Smooth muscle cell of the brain vasculature (primary cell): ENCODE measurements at regions not wholly inside any gene's neighbourhood (a gene's known extent, or its start where the extent isn't known, plus 50 kb on each side); places are given as distances from the start of the nearest gene placed in this dataset.
A peak's percentile ranks its signal among the peaks of the same experiment; 100 is the strongest.
"Not testable (repeated sequence)": the region's sequence is repeated elsewhere in the genome, so short reads cannot be mapped to it uniquely, and the experiment has no call there.

Experiments used
- DNase-seq: peaks from one replicate; pipeline ENCODE4 v3.0.0-alpha.2; 2012; ENCODE audit warnings: low read depth, low spot score

- no peak for DNase-seq
These were observed 216.3 kb upstream of the PRNP start for GRCh38 chr20:4469910-4470309.

GRCh38 chr20:4468114-4468513, 218.1 kb upstream of the PRNP start:
- DNase-seq = no peak

- no peak for DNase-seq
These were observed 216.9 kb upstream of the ADRA1D start for GRCh38 chr20:4465855-4466545.

- DNase-seq = no peak
These were observed 216.1 kb upstream of the ADRA1D start for GRCh38 chr20:4465212-4465611.

- DNase-seq = not testable (repeated sequence)
These were observed 213.7 kb upstream of the ADRA1D start for GRCh38 chr20:4462801-4463200.

GRCh38 chr20:4459081-4459480, 210.0 kb upstream of the ADRA1D start:
- no peak for DNase-seq

GRCh38 chr20:4457566-4458543, 208.8 kb upstream of the ADRA1D start:
- DNase-seq = no peak

GRCh38 chr20:4455996-4456395, 206.9 kb upstream of the ADRA1D start:
- DNase-seq = no peak

GRCh38 chr20:4455301-4455701, 206.2 kb upstream of the ADRA1D start:
- DNase-seq = no peak

GRCh38 chr20:4454111-4454510, 205.0 kb upstream of the ADRA1D start:
- DNase-seq = no peak

- DNase-seq = no peak
These were observed 204.3 kb upstream of the ADRA1D start for GRCh38 chr20:4453359-4453758.

- DNase-seq = no peak
These were observed 202.5 kb upstream of the ADRA1D start for GRCh38 chr20:4451487-4452081.

- peak; percentile 15 for DNase-seq
These were observed 201.0 kb upstream of the ADRA1D start for GRCh38 chr20:4449957-4450715.

GRCh38 chr20:4445784-4446183, 196.7 kb upstream of the ADRA1D start:
- no peak for DNase-seq

- DNase-seq = no peak
These were observed 196.2 kb upstream of the ADRA1D start for GRCh38 chr20:4445331-4445730.

- no peak for DNase-seq
These were observed 195.3 kb upstream of the ADRA1D start for GRCh38 chr20:4444404-4444803.

GRCh38 chr20:4443016-4443415, 193.9 kb upstream of the ADRA1D start:
- DNase-seq = no peak

- DNase-seq = no peak
These were observed 192.8 kb upstream of the ADRA1D start for GRCh38 chr20:4441871-4442270.

- no peak for DNase-seq
These were observed 192.1 kb upstream of the ADRA1D start for GRCh38 chr20:4441191-4441590.

- DNase-seq = no peak
These were observed 190.4 kb upstream of the ADRA1D start for GRCh38 chr20:4439461-4439860.

GRCh38 chr20:4437131-4437530, 188.0 kb upstream of the ADRA1D start:
- no peak for DNase-seq
